HG03066 (cell line): ENCODE measurements at regions not wholly inside any gene's neighbourhood (a gene's known extent, or its start where the extent isn't known, plus 50 kb on each side); places are given as distances from the start of the nearest gene placed in this dataset.
"Not testable (repeated sequence)": the region's sequence is repeated elsewhere in the genome, so short reads cannot be mapped to it uniquely, and the experiment has no call there.

Experiments
- ATAC-seq: cut with Tn5 transposase; IDR thresholded peaks from one replicate; pipeline ENCODE4 v1.9.1; 2021; ENCODE audit warnings: low read depth; ENCODE audit not compliant: unreplicated experiment

- ATAC-seq = no peak
Measured at GRCh38 chr7:149637911-149638565, 135.3 kb downstream of the ZNF467 start.

- ATAC-seq = no peak
Measured at GRCh38 chr7:149635561-149636329, 137.6 kb downstream of the ZNF467 start.

- no peak for ATAC-seq
Measured at GRCh38 chr7:149633976-149634945, 136.7 kb upstream of the ZNF746 start.

- ATAC-seq = not testable (repeated sequence)
Measured at GRCh38 chr7:149628361-149629149, 130.9 kb upstream of the ZNF746 start.

- no peak for ATAC-seq
Measured at GRCh38 chr7:149627911-149628310, 130.3 kb upstream of the ZNF746 start.

GRCh38 chr7:149626972-149627371 lies 129.4 kb upstream of the ZNF746 start:
- ATAC-seq = no peak

GRCh38 chr7:149625947-149626392 lies 128.4 kb upstream of the ZNF746 start:
- ATAC-seq = no peak

- ATAC-seq = no peak
Measured at GRCh38 chr7:149625340-149625946, 127.8 kb upstream of the ZNF746 start.

GRCh38 chr7:149624419-149625339 lies 127.1 kb upstream of the ZNF746 start:
- peak; percentile 79 for ATAC-seq

- ATAC-seq = peak; percentile 18
Measured at GRCh38 chr7:149624006-149624405, 126.4 kb upstream of the ZNF746 start.

- ATAC-seq = not testable (repeated sequence)
Measured at GRCh38 chr7:149623262-149623997, 125.8 kb upstream of the ZNF746 start.

GRCh38 chr7:149622444-149623210 lies 125.0 kb upstream of the ZNF746 start:
- ATAC-seq = no peak

- ATAC-seq = no peak
Measured at GRCh38 chr7:149621776-149622175, 124.2 kb upstream of the ZNF746 start.

GRCh38 chr7:149620961-149621360 lies 123.4 kb upstream of the ZNF746 start:
- ATAC-seq = peak; percentile 42

- no peak for ATAC-seq
Measured at GRCh38 chr7:149616898-149617297, 119.3 kb upstream of the ZNF746 start.

GRCh38 chr7:149615690-149616270 lies 118.2 kb upstream of the ZNF746 start:
- no peak for ATAC-seq
